PC-9 (cell line): ENCODE measurements at regions not wholly inside any gene's neighbourhood (a gene's known extent, or its start where the extent isn't known, plus 50 kb on each side); places are given as distances from the start of the nearest gene placed in this dataset.

ENCODE experiments used
- BruUV-seq: library from RNA; stranded (reverse); fragments of 400-500 nt; replicated peaks from 2 replicates; lab custom pipeline; 2021; lab: Mats Ljungman, UMichigan
- CTCF ChIA-PET: fragments of 300-600 bp; sonication (Branson Sonifier 250); formaldehyde crosslinking; loops from one replicate; lab custom pipeline; 2022; ENCODE audit warnings: antibody characterized with exemption; lab: Charles Lee
- POLR2A ChIA-PET: fragments of 300-600 bp; sonication (Branson Sonifier 250); formaldehyde crosslinking; loops from one replicate; lab custom pipeline; 2022; ENCODE audit warnings: antibody characterized with exemption; ENCODE audit not compliant: unreplicated experiment; lab: Charles Lee
- DNase-seq, 2 experiments: peaks; one replicate each; pipeline versions ENCODE4 v3.0.0 to v3.0.0-alpha.2; 2015 to 2022; ENCODE audit warnings: mixed read lengths in 1 of 2
- H2AFZ ChIP-seq: fragments of 200-600 bp; sonication (generic); 2 replicates; pipeline ENCODE4 v1.8.1; 2017; ENCODE audit warnings: antibody characterized with exemption
- H3F3A ChIP-seq: fragments of 200-600 bp; sonication (generic); 2 replicates; pipeline ENCODE4 v1.8.1; 2017; ENCODE audit warnings: antibody characterized with exemption, mild to moderate bottlenecking, low read depth; ENCODE audit not compliant: insufficient read depth
- H3K27ac ChIP-seq: fragments of 200-600 bp; sonication (generic); 2 replicates; pipeline ENCODE4 v1.6.1; 2016; ENCODE audit warnings: mixed run types
- H3K27me3 ChIP-seq: fragments of 200-600 bp; sonication (generic); 2 replicates; pipeline ENCODE4 v1.6.1; 2016; ENCODE audit warnings: low read depth, mixed run types; ENCODE audit not compliant: insufficient read depth
- H3K36me3 ChIP-seq: fragments of 200-600 bp; sonication (generic); 2 replicates; pipeline ENCODE4 v1.6.1; 2016; ENCODE audit warnings: low read depth, mixed run types
- H3K4me1 ChIP-seq: fragments of 200-600 bp; sonication (generic); replicated peaks from 2 replicates; pipeline ENCODE4 v1.6.1; 2016; ENCODE audit warnings: mixed run types; ENCODE audit not compliant: insufficient read depth
- H3K4me2 ChIP-seq: fragments of 200-600 bp; sonication (generic); 2 replicates; pipeline ENCODE4 v1.6.1; 2017; ENCODE audit warnings: mixed run types
- H3K4me3 ChIP-seq: fragments of 200-600 bp; sonication (generic); 2 replicates; pipeline ENCODE4 v1.6.1; 2016; ENCODE audit warnings: mixed run types
- H3K79me2 ChIP-seq: fragments of 200-600 bp; sonication (generic); 2 replicates; pipeline ENCODE4 v1.6.1; 2017; ENCODE audit warnings: low read depth, mixed run types
- H3K9me2 ChIP-seq: fragments of 200-600 bp; sonication (generic); 2 replicates; pipeline ENCODE4 v1.8.1; 2017; ENCODE audit warnings: mild to moderate bottlenecking; ENCODE audit not compliant: insufficient read depth
- H3K9me3 ChIP-seq: fragments of 200-600 bp; sonication (generic); 2 replicates; pipeline ENCODE4 v1.8.1; 2016; ENCODE audit warnings: low read depth; ENCODE audit not compliant: insufficient read depth
- H4K20me1 ChIP-seq: fragments of 200-600 bp; sonication (generic); 2 replicates; pipeline ENCODE4 v1.8.1; 2017; ENCODE audit not compliant: insufficient read depth
- CTCF ChIP-seq: fragments of 200-600 bp; sonication (generic); conservative IDR thresholded peaks from 2 replicates; pipeline ENCODE4 v1.6.1; 2017; ENCODE audit warnings: mixed run types, antibody characterized with exemption, mild to moderate bottlenecking, moderate library complexity
- EZH2 ChIP-seq: fragments of 200-600 bp; sonication (generic); IDR thresholded peaks from 2 replicates; pipeline ENCODE4 v1.8.0; 2017; ENCODE audit warnings: antibody characterized with exemption, low read depth
- intact Hi-C: fragments of 100-400 bp; cut with micrococcal nuclease; formaldehyde crosslinking; loops from one replicate; pipeline ENCODE4 v1.10.0; 2022; ENCODE audit not compliant: unreplicated experiment

GRCh38 chr18:59052965-59053820 is 86.5 kb upstream of the SEC11C start:
- no peaks in the 10 kb centered on the region for H4K20me1 ChIP-seq
- no peaks in the 10 kb centered on the region for H3K36me3 ChIP-seq
- CTCF ChIA-PET = no interaction called here
- BruUV-seq = no TSS peak
- no peak overlapping the region for H3K4me2 ChIP-seq
- intact Hi-C loops = no loop called here
- H3K4me3 ChIP-seq = no peak overlapping the region
- H3K9me3 ChIP-seq = no peaks in the 10 kb centered on the region
- H3K9me2 ChIP-seq = no peaks in the 10 kb centered on the region
- H3F3A ChIP-seq = no peaks in the 10 kb centered on the region
- no peak overlapping the region for H3K27ac ChIP-seq
- H2AFZ ChIP-seq = no peak overlapping the region
- DNase-seq = no peak
- POLR2A ChIA-PET = no interaction called here
- H3K27me3 ChIP-seq = no peaks in the 10 kb centered on the region
- H3K4me1 ChIP-seq = no peaks in the 10 kb centered on the region
- H3K79me2 ChIP-seq = no peaks in the 10 kb centered on the region
- TF ChIP-seq EZH2 = no peak

GRCh38 chr18:59054496-59055287 is 85.0 kb upstream of the SEC11C start:
- ChIA-PET POLR2A (no interaction called here), CTCF (interaction anchor here (0.6 kb wide), 1 partner anchor 279 kb away, joined by 3 read pairs; no protein-coding TSS in a partner anchor)
- Histone ChIP-seq H3F3A (no peaks in the 10 kb centered on the region), H3K4me2 (no peak overlapping the region), H3K9me2 (no peaks in the 10 kb centered on the region), H3K9me3 (no peaks in the 10 kb centered on the region), H3K27ac (no peak overlapping the region), H3K36me3 (no peaks in the 10 kb centered on the region), H3K27me3 (no peaks in the 10 kb centered on the region), H4K20me1 (no peaks in the 10 kb centered on the region), H2AFZ (no peak overlapping the region), H3K79me2 (no peaks in the 10 kb centered on the region), H3K4me3 (no peak overlapping the region), H3K4me1 (no peaks in the 10 kb centered on the region)
- DNase-seq = no peak
- BruUV-seq = no TSS peak
- TF ChIP-seq CTCF (no peak), EZH2 (no peak)
- intact Hi-C loops = no loop called here

DNA sequence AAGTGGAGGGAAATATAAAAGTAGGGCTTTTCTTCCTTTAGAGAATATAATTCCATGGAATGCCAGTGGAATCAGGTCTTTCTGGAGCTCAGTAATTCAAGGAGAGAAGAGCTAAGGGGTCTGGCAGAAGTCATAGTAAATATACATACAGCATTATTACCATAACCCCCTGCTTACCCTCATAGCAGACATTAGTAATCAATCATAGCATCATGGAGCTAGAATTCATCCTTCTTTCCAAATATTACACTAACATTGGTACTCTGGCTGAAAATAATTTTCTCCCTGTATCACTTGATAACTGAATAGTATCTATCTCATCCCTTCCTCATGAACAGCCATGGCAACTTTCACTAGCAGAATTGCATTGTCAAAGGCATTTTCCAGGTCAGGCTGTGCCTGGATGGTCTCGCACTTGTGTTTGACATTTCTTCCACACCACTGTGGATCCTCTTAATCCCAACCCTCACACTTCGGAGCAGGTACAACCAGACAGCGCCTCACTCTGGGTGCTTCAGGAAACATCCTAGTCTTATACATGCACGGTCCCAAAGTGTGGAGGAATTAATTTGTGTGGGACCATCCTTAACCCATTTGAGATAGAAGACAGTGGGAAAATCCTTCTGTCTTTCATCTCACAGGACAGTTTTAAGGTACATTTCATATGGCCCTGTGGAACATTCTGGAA is 84.2 kb upstream of the SEC11C start:
- Histone ChIP-seq H3K27ac (no peak overlapping the region), H3K9me3 (no peaks in the 10 kb centered on the region), H3K27me3 (no peaks in the 10 kb centered on the region), H3K79me2 (no peaks in the 10 kb centered on the region), H3K4me2 (no peak overlapping the region), H3K4me1 (no peaks in the 10 kb centered on the region), H3K36me3 (no peaks in the 10 kb centered on the region), H3F3A (no peaks in the 10 kb centered on the region), H4K20me1 (no peaks in the 10 kb centered on the region), H2AFZ (no peak overlapping the region), H3K9me2 (no peaks in the 10 kb centered on the region), H3K4me3 (no peak overlapping the region)
- no peak for DNase-seq
- TF ChIP-seq EZH2 (no peak), CTCF (no peak)
- POLR2A ChIA-PET = no interaction called here
- CTCF ChIA-PET = interaction anchor here (0.6 kb wide), 1 partner anchor 280 kb away, joined by 3 read pairs; no protein-coding TSS in a partner anchor
- BruUV-seq = no TSS peak
- intact Hi-C loops = no loop called here
